Tibial nerve (tissue), 4 donors: ENCODE measurements at regions not wholly inside any gene's neighbourhood (a gene's known extent, or its start where the extent isn't known, plus 50 kb on each side); places are given as distances from the start of the nearest gene placed in this dataset.

Experiments used
- EP300 ChIP-seq, 2 donors: sonication (generic); formaldehyde crosslinking; IDR thresholded peaks; one replicate each; pipeline ENCODE4 v1.6.1; 2017; ENCODE audit warnings: antibody characterized with exemption in 2 of 2, mild to moderate bottlenecking in 1 of 2
- TF ChIP-seq, protein P1 (sequence below), 5 experiments: fragments of 200-600 bp in 3 of 5; fragments of 450-650 bp in 2 of 5; sonication (generic) in 3 of 5; IDR thresholded peaks; one replicate each; pipeline ENCODE4 v1.5.1; 2016 to 2019; ENCODE audit warnings: antibody characterized with exemption in 5 of 5, mild to moderate bottlenecking in 3 of 5, moderate library complexity in 2 of 5

DNA sequence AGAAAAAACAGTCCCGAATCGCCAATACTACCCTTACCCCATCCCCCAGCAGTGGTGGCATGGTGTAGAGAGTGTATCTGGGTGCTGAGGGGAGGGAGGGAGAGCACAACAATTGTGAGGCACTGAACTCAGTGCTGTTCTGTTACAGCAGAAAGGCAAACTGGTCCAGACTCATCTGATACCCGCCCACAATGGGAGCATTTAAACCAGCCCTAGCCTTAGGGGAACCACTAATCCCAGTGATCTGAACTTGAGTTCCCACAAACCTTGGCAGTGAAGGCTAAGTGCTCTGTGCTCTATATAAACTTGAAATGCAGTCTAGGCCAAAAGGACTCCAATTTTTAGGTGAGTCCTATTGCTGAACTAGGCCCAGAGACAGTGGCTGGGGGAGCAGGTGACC, 666.4 kb upstream of the PTCHD4 start:
- TF ChIP-seq, protein P1, sequence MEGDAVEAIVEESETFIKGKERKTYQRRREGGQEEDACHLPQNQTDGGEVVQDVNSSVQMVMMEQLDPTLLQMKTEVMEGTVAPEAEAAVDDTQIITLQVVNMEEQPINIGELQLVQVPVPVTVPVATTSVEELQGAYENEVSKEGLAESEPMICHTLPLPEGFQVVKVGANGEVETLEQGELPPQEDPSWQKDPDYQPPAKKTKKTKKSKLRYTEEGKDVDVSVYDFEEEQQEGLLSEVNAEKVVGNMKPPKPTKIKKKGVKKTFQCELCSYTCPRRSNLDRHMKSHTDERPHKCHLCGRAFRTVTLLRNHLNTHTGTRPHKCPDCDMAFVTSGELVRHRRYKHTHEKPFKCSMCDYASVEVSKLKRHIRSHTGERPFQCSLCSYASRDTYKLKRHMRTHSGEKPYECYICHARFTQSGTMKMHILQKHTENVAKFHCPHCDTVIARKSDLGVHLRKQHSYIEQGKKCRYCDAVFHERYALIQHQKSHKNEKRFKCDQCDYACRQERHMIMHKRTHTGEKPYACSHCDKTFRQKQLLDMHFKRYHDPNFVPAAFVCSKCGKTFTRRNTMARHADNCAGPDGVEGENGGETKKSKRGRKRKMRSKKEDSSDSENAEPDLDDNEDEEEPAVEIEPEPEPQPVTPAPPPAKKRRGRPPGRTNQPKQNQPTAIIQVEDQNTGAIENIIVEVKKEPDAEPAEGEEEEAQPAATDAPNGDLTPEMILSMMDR (IDR thresholded peaks at IDR 0.05), result no peak
- TF ChIP-seq EP300 (IDR thresholded peaks at IDR 0.05), result no peak
